RPMI7951 (cell line): ENCODE measurements at regions not wholly inside any gene's neighbourhood (a gene's known extent, or its start where the extent isn't known, plus 50 kb on each side); places are given as distances from the start of the nearest gene placed in this dataset.

Source experiments
- DNase-seq: peaks from one replicate; pipeline ENCODE4 v3.0.0-alpha.2; 2012; ENCODE audit warnings: low read depth

DNA sequence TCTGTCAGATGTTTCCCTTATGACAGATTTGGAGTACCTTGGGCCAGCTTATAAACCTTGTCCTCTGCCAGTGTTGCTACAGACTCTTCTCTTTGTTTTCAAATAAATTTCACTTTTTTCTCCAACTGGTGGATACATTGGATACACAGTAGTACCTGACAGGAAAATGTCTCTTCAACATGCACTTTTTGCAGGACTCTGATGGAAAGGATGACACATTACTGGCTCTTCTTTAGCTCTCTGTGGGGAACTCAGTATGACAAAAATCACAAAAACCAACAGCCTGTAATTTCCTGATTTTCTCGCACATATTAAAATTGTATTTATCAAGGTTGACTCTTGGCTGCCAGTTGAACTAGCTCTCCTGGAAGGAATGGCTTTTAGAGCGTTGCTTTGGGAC is 61.3 kb upstream of the GIMD1 start:
- no peak for DNase-seq

GRCh38 chr4:106426069-106426468 is 57.5 kb upstream of the GIMD1 start:
- no peak for DNase-seq

DNA sequence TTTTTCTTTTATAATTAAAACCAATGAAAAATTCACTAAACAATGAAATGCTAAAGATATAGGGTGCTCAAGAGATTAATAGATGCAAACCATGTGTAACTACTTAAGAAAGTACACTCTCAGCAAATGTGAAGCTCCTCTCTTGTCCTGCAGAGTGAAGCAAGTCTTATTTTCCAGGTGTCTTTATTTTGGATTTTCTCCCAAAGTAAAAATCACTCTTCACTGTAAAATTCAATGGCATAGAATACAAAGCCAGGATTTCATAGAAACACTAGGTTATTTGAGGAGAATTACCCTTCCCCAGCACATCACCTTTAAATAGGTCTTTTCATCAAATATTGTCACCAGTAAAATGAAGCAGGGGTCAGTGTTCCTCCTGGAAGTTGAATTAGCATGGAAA is 57.0 kb upstream of the GIMD1 start:
- DNase-seq = no peak

- no peak for DNase-seq
These were observed 55.8 kb upstream of the GIMD1 start for GRCh38 chr4:106424426-106424825.

DNA sequence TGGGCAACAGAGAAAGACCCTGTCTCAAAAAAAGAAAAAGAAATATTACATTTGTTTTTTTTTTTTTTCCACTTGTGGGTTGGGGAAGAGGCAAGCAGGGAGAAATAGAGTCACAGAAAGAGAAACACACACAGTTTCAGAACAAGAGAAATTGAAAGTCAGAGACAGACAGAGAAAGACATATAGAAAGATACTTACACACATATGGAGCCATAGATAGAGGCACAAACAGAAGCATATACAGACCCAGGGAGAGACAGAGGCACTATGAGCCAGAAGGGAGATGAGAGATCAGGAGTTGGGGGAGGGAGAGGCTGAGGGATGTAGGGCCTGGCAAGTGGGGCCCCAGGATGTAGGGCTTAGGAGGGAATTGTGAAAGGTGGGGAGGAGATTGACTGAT is 55.2 kb upstream of the GIMD1 start:
- no peak for DNase-seq

DNA sequence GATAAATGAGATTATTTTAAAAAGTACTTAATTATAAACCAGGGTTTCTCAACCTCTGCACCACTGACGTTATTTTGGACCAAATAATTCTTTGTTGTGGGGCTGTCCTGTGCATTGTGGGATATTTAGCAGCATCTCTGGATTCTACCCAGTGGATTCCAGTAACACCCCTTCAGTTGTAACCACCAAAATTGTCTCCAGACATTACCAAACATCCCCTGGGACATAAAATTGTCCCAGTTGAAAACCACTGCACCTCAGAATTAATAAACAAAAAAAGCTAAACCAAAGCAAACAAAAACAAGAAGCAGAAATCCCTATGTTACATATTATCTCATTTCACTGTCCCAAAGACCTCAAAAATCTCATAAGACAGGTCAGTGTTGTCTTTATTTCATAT is 54.2 kb upstream of the GIMD1 start:
- DNase-seq = no peak

DNA sequence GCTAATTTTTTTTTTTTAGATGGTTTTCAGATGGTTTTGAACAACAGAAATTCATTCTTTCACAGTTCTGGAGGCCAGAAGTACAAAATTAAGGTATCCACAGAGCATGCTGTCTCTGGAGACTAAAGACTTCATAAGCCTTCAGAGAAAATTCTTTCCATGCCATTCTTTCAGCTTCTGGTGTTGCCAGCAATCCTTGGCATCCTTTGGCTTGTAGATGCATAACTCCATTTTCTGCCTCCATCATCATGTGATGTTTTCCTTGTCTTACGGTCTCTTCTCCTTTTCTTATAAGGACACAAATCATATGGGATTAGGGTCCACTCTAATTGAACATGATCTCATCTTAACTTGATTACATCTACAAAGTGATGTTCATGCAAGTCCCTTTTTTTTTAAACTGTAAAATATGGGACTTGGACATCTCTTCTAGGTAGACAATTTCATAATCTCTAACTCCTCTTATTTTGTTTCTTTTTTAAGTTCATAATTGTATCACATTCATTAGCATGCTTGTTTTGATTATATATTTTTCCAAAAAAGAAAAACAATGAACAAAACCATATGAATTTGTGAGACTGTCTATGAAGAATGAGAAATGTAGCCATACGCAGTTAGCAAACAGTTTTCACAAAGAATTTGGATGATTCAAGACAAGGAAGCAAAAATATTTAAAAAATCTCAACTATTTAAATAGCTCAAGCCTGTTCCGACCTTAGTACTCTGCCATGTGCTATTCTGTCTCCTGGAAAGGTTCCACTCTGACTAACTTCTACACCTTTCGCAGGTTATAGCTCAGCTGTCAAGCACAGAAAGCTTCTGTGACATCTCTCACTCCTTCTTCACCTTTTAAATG is 53.1 kb upstream of the GIMD1 start:
- DNase-seq = no peak

- DNase-seq = no peak
These were observed 49.9 kb upstream of the GIMD1 start for GRCh38 chr4:106418444-106418843.
